Renal cortical epithelial cell (primary cell): ENCODE measurements at regions not wholly inside any gene's neighbourhood (a gene's known extent, or its start where the extent isn't known, plus 50 kb on each side); places are given as distances from the start of the nearest gene placed in this dataset.
"Not testable (repeated sequence)": the region's sequence is repeated elsewhere in the genome, so short reads cannot be mapped to it uniquely, and the experiment has no call there.

Experiments
- DNase-seq: peaks from one replicate; pipeline ENCODE4 v3.0.0-alpha.2; 2011; ENCODE audit warnings: low read depth

- DNase-seq, result peak; percentile 80
Measured at GRCh38 chr12:89825591-89826449, 117.2 kb upstream of the ATP2B1 start.

DNA sequence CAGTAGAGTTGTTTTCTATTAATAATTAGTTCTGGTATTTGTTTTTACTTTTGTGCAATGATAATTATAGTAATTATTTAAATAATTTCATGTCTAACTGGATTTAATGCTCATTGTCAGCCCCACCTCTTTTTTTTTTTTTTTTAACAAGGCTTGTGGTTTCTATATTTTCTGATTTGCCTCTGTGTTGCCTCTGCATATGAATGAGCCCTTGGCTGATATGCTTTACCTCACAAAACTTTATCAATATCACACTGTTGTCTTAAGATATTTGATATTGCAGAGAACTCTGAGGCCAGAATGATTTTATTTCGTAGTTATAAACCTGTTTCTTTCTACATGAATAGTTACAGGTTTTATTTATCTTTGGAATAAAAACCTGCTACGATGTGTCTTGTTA lies 116.2 kb upstream of the ATP2B1 start:
- no peak for DNase-seq

DNA sequence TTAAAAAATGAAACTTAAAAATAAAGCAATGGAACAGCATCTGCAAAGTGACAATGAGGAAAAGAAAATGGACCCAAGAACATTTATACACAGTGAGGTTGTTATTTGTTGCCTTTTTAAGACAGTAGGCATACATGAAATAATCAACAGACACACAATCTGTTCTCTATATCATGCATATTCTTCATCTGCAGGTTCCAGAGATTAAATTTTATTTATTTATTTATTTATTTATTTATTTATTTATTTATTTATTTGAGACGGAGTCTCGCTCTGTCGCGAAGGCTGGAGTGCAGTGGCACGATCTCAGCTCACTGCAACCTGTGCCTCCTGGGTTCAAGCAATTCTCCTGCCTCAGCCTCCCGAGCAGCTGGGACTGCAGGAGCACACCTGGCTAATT lies 114.4 kb upstream of the ATP2B1 start:
- not testable (repeated sequence) for DNase-seq

DNA sequence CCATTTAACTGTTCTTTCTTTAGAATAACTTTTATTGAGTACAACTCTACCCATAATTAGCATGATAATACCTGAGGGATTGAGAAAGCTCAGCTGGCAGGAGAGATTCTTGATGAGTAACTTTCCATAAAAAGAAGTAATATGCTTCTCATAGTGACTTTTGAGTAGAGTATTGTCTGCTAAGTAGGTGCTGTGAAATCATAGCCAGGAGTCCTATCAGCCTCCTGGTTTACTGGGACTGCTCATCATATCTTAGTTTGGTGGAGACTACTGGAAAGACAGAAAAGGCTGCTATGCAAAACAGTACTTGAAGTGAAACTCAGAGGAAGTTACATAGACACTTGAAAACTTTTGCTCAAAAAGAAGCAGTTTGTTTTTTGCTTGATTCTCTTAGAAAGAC lies 113.3 kb upstream of the ATP2B1 start:
- no peak for DNase-seq

DNA sequence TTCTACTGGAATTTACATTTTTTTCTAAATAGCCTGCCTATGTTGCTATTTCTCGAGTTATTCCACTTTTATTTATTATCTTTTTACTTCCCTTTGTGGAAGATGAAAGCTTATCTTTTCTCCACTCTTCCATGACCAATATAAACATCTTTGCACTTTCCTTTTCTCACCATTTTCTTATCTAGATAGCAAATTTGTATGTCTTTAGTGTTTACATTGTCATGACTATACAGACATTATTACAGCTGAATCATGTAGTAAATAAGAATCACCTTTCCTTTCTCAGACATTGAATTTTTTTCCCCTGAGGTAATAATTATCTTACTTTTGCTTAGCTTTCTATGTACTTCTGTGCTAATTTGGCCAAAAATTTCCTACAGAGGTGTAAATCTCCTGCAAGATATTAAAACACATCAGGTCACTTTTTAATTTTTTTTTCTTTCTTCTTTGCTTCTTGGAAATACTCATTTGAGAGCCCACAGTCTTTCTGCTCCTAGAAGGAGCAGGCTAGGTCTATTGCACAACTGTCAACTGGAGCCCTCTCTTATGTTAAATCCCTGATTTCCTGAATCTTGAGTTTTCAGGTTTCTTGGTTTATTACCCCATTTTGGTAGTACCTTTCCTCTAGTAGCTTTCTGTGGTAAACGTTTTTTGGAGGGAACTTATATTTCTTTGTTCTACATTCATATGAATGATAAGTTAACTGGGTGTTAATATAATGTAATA lies 109.0 kb upstream of the ATP2B1 start:
- DNase-seq, result peak; percentile 18

DNA sequence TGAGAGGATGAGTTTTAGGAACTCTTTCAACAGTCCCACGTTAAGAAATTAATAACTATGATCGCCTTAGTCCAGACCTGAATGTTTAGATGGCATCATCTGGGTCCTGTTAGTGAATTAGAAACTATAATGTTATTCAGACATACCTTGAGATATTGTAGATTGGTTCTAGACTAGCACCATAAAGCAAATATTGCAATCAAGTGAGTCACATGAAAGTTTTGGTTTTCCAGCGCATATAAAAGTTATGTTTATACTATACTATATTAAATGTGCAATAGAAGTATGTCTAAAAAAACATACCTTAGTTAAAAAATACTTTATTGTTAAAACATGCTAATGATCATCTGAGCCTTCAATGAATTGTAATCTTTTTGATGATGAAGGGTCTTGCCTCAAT lies 106.6 kb upstream of the ATP2B1 start:
- no peak for DNase-seq

DNA sequence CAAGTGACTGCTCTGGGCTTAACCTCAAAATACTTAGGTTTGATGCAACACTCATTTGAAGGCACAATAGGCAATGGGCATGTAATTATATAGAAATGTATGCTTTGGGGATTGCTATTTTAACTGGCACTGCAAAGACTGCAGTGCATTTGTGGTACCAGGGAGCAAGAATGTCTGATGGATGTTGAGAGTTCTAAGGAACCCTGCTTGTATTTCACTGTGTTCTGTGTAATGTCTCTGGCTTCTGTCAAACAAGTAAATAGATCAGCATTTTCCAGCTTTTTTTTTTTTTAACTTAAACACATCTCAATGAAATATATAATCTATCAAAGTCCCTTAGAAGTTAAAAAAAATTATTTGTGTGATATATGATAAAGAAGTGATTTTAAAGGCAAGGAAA lies 94.8 kb upstream of the ATP2B1 start:
- DNase-seq, result no peak

DNA sequence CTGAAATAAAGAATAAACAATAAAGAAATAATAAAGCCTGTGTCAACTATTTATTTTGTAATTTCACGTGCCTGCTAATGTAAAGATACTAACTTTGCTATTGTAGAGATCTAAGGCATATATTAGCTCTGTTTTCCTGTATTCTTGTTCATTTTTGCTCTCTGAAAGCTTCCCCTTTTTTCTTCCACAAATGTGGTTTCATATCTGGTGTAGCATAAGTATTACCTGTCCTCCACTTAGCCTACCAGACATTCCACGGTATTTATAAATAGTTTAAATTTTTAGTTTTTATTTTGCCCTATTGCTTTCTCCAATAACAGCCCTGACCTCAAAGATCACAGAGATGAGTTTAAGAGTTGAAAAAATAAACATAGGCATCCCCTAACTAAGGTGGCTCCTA lies 92.6 kb upstream of the ATP2B1 start:
- DNase-seq, result no peak

DNA sequence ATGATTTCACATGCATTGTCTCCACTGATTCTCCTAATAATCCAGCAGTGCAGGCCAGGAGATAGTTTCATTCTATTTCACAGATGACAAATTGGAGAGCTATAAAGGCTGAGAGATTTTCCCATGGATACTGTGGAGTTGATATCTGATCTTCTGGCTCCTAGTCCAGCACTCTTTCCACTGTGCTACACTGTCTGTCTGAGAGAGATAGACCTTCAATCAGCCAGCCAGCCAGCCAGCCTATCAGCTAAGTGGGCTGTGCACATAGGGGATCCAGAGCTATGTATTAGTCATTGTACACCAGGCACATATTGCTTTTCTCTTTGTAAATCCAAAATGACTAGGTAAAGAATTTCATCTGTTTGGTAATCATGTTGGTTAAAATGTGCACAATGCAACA lies 91.8 kb upstream of the ATP2B1 start:
- DNase-seq, result no peak

GRCh38 chr12:89799316-89799715 lies 90.7 kb upstream of the ATP2B1 start:
- DNase-seq, result no peak

DNA sequence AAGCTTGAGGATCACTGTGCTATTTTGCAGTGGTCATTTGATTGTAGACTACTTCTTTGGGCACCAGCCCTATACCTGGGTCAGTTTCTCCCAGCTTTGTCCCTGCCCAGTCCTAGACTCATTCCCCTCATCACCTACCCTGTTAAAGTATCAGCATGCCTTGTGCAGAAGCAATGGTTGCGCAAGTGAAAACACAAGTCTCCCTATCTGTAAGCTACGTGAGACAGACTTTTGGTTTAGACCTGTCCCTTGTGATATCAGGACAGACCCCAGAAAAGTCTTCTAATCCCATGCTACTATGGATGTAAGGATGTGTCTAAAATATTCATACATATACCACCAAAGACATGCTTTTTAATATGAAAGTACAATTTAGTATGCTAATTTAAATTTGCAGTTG lies 88.8 kb upstream of the ATP2B1 start:
- no peak for DNase-seq

- DNase-seq, result no peak
Measured at GRCh38 chr12:89796798-89797382, 88.3 kb upstream of the ATP2B1 start.

DNA sequence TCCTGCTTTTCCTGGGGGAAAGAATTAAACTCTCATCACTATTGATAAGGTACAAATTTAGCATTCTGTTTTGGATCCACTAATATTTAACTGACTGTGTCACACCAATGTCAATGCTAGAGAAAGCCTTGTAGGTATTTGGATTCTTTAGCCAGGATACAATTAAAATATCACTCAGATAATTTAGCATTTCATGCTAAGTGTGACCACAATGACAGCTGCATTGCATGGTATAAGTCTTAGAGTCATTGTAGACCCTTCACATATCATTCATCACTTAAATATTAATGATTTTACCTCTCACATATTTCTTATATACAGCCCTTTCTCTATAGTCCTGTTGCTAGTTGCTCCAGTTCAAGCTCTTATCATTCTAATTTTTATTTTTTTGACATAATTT lies 85.3 kb upstream of the ATP2B1 start:
- DNase-seq, result no peak

- no peak for DNase-seq
Measured at GRCh38 chr12:89791286-89791685, 82.6 kb upstream of the ATP2B1 start.

GRCh38 chr12:89789862-89790261 lies 81.2 kb upstream of the ATP2B1 start:
- DNase-seq, result no peak

DNA sequence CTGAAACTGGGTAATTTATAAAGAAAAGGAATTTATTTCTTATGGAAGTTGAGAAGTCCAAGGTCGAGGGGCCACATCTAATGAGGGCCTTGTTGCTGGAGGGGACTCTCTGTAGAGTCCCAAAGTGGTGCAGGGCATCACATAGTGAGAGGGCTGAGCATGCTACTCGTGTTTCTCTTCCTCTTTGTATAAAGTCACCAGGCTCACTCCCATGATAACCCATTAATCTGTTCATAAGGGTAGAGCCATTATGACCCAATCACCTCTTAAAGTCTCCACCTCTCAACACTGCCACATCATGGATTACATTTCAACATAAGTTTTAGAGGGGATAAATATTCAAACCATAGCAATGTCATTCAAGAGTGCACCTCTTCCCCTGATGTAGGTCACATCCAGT lies 79.1 kb upstream of the ATP2B1 start:
- DNase-seq, result no peak

DNA sequence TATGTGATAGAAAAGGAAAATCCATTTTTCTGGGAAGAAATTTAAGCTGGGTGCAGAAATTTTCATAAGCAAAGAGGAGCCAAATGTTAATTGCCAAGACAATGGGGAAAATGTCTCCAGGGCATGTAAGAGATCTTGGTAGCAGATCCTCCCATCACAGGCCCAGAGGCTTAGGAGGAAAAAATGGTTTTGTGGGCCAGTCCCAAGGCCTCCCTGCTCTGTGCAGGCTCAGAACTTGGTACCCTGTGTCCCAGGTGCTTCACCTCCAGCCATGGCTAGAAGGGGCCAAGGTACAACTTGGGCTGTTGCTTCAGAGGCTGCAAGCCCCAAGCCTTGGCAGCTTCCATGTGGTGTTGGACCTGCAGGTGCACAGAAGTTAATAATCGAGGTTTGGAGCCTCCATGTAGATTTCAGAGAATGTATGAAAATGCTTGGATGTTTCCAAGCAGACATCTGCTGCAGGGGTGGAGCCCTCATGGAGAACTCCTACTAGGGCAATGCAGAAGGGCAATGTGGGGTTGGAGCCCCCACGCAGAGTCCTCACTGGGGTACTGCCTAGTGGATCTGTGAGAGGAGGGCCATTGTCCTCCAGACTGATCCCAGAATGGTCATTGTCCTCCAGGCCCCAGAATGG lies 77.7 kb upstream of the ATP2B1 start:
- no peak for DNase-seq

DNA sequence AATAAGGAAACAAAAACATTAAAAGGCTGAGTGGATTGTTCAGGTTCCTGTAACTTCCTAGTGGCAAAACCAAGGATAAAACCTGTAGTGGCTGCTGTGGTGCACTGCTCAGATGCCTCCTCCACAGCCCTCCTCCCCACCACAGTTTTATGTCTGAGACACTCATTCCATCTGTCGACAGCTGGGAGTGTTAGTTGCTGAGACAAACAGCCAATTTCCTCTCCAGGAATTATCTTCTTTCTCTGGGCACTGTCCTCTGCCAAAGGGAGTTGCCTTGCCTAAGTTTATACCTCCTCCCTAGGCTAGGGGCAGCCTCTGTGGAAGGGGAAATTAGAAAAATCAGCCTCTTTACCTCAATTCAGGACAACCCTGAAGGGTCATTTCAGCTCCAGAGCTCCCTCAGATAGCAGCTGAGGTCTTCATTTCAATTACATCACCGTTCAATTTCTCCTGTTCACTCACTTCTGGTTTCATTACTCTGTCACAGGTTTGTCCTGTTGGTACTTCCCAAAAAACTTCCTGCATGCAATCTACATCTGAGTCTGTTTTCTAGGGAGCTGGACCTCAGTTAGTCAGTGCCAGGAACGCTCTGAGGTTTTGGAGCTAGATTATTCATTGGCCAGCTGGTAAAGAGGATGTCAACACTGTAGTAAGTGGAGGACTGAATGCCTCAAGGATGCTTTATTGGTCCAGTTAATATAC lies 74.9 kb upstream of the ATP2B1 start:
- DNase-seq, result peak; percentile 47

- DNase-seq, result peak; percentile 57
Measured at GRCh38 chr12:89782807-89783206, 74.2 kb upstream of the ATP2B1 start.

GRCh38 chr12:89781946-89782550 lies 73.4 kb upstream of the ATP2B1 start:
- DNase-seq, result no peak

DNA sequence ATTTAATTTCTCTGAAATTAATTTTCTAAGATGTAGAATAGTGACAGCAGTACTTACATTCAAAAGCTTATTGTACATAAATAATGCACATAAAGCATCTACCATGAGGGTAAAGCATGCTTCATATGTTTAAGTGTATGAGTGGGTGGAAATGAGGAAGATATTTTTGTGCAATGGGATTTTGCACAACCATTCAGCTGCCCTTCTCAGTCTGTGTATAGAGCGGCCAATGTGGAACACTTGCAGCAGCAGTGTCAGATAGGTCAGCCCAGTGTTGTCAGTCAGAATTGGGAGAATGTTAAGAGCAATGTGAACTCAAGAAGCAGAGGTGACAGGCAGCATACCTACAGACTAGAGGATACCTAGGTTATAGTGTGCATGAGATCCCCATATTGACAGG lies 72.5 kb upstream of the ATP2B1 start:
- no peak for DNase-seq
